CD14-positive monocyte (primary cell): ENCODE measurements at regions not wholly inside any gene's neighbourhood (a gene's known extent, or its start where the extent isn't known, plus 50 kb on each side); places are given as distances from the start of the nearest gene placed in this dataset.

Experiments used
- DNase-seq, 3 donors: peaks; one replicate each; pipeline ENCODE4 v3.0.0-alpha.2; 2011 to 2022
- H2AFZ ChIP-seq: 2 replicates; pipeline ENCODE4 v1.6.0; 2012; ENCODE audit warnings: mild to moderate bottlenecking, low read depth, low read length, inconsistent platforms; ENCODE audit not compliant: insufficient read depth, poor library complexity, severe bottlenecking
- H3K27ac ChIP-seq, 2 donors: 1 replicate in 1 of 2; 2 replicates in 1 of 2; pipeline ENCODE4 v1.5.1; 2012 to 2013; ENCODE audit warnings: low read length in 2 of 2, control low read depth in 1 of 2, inconsistent platforms in 1 of 2, low read depth in 1 of 2, mild to moderate bottlenecking in 1 of 2
- H3K27me3 ChIP-seq, 2 donors: one replicate each; pipeline versions ENCODE4 v1.6.0 to v1.6.1; 2011 to 2013; ENCODE audit warnings: low read length in 2 of 2; ENCODE audit not compliant: control insufficient read depth in 2 of 2, insufficient read depth in 2 of 2
- H3K36me3 ChIP-seq, 2 donors: replicated peaks in 1 of 2; 1 replicate in 1 of 2; 2 replicates in 1 of 2; pipeline versions ENCODE4 v1.5.1 to v1.6.1; 2012 to 2013; ENCODE audit warnings: low read length in 2 of 2, control low read depth in 1 of 2, inconsistent platforms in 1 of 2, mild to moderate bottlenecking in 1 of 2; ENCODE audit not compliant: insufficient read depth in 2 of 2, control insufficient read depth in 1 of 2
- H3K4me1 ChIP-seq, 2 donors: 1 replicate in 1 of 2; 2 replicates in 1 of 2; pipeline versions ENCODE4 v1.5.1 to v1.6.1; 2012 to 2013; ENCODE audit warnings: low read length in 2 of 2, control low read depth in 1 of 2, inconsistent platforms in 1 of 2, mild to moderate bottlenecking in 1 of 2, moderate library complexity in 1 of 2; ENCODE audit not compliant: insufficient read depth in 2 of 2, control insufficient read depth in 1 of 2
- H3K4me2 ChIP-seq: replicated peaks from 2 replicates; pipeline ENCODE3; 2012; ENCODE audit warnings: low read length, moderate library complexity, mild to moderate bottlenecking; ENCODE audit not compliant: poor library complexity, severe bottlenecking; ENCODE audit errors: extremely low read depth
- H3K4me3 ChIP-seq, 3 experiments: fragments of 200-600 bp in 1 of 3; sonication (generic) in 1 of 3; replicated peaks in 1 of 3; 1 replicate in 2 of 3; 2 replicates in 1 of 3; pipeline ENCODE4 v1.5.1; 2011 to 2013; ENCODE audit warnings: low read length in 3 of 3, mild to moderate bottlenecking in 3 of 3, control low read depth in 2 of 3, low read depth in 2 of 3, inconsistent platforms in 1 of 3, moderate library complexity in 1 of 3
- H3K79me2 ChIP-seq: 2 replicates; pipeline ENCODE4 v1.6.0; 2012; ENCODE audit warnings: mild to moderate bottlenecking, control low read depth, inconsistent platforms, low read length, moderate library complexity; ENCODE audit not compliant: insufficient read depth
- H3K9ac ChIP-seq: 2 replicates; pipeline ENCODE4 v1.6.0; 2017; ENCODE audit warnings: low read length, mild to moderate bottlenecking; ENCODE audit not compliant: insufficient read depth, poor library complexity, severe bottlenecking
- H3K9me3 ChIP-seq, 2 donors: replicated peaks in 1 of 2; 1 replicate in 1 of 2; 2 replicates in 1 of 2; pipeline versions ENCODE4 v1.5.1 to v1.6.1; 2012 to 2013; ENCODE audit warnings: low read length in 2 of 2, control low read depth in 1 of 2; ENCODE audit not compliant: control insufficient read depth in 1 of 2, insufficient read depth in 1 of 2
- H4K20me1 ChIP-seq: 2 replicates; pipeline ENCODE4 v1.6.0; 2012; ENCODE audit warnings: mild to moderate bottlenecking, low read length, control low read depth, moderate library complexity; ENCODE audit not compliant: insufficient read depth
- H3K27ac Mint-ChIP-seq, 7 donors: one replicate each; pipeline ENCODE4 v1.8.0; 2020; ENCODE audit warnings: mild to moderate bottlenecking in 7 of 7, mixed read lengths in 7 of 7, moderate library complexity in 6 of 7, inconsistent platforms in 2 of 7
- H3K27me3 Mint-ChIP-seq, 3 donors: one replicate each; pipeline ENCODE4 v1.8.0; 2021 to 2022; ENCODE audit warnings: low read depth in 3 of 3, mild to moderate bottlenecking in 3 of 3, mixed read lengths in 3 of 3, moderate library complexity in 3 of 3, inconsistent platforms in 1 of 3
- H3K36me3 Mint-ChIP-seq, 2 donors: one replicate each; pipeline ENCODE4 v1.8.0; 2020; ENCODE audit warnings: mixed read lengths in 2 of 2, inconsistent platforms in 1 of 2, mild to moderate bottlenecking in 1 of 2
- H3K4me1 Mint-ChIP-seq: one replicate; pipeline ENCODE4 v1.8.0; 2020; ENCODE audit warnings: mild to moderate bottlenecking, mixed read lengths
- H3K4me3 Mint-ChIP-seq, 2 donors: one replicate each; pipeline ENCODE4 v1.8.0; 2020; ENCODE audit warnings: mild to moderate bottlenecking in 2 of 2, mixed read lengths in 2 of 2, moderate library complexity in 1 of 2
- H3K9me3 Mint-ChIP-seq, 7 donors: one replicate each; pipeline ENCODE4 v1.8.0; 2020 to 2022; ENCODE audit warnings: mixed read lengths in 7 of 7, mild to moderate bottlenecking in 6 of 7, moderate library complexity in 6 of 7, inconsistent platforms in 2 of 7
- CTCF ChIP-seq: fragments of 200-600 bp; IDR thresholded peaks from one replicate; pipeline ENCODE4 v1.8.0; 2022; ENCODE audit warnings: antibody characterized with exemption, mild to moderate bottlenecking
- WGBS: methylation state at CpG from one replicate; pipeline ENCODE4 v1.1.5; 2013; ENCODE audit warnings: missing lambda C conversion rate; ENCODE audit not compliant: insufficient coverage; 5-methylcytosine and 5-hydroxymethylcytosine counted together
- intact Hi-C, 2 donors: fragments of 100-400 bp; cut with micrococcal nuclease; formaldehyde crosslinking; loops; one replicate each; pipeline versions ENCODE4 v1.15.0 to v1.15.1; 2023

- Mint-ChIP-seq H3K4me3 (no peak overlapping the region), H3K27me3 (no peaks in the 10 kb centered on the region), H3K9me3 (peaks cover 0 to 1% (median 0%) of the 10 kb centered on the region in 7 donors), H3K36me3 (peaks cover 5 to 7% of the 10 kb centered on the region in 2 donors), H3K27ac (no peak overlapping the region), H3K4me1 (peaks cover 16% of the 10 kb centered on the region)
- TF ChIP-seq CTCF = no peak
- no peak overlapping the region for H3K27ac ChIP-seq
- intact Hi-C loops = no loop called here
- no CpG with 5 or more reads among the region's 1 CpG for WGBS
- peaks cover 4% of the 10 kb centered on the region for H4K20me1 ChIP-seq
- no peak for DNase-seq
- peaks cover 0 to 6% of the 10 kb centered on the region in 2 donors for H3K4me1 ChIP-seq
- no peaks in the 10 kb centered on the region for H3K27me3 ChIP-seq
- no peaks in the 10 kb centered on the region for H3K79me2 ChIP-seq
- no peak overlapping the region for H3K4me3 ChIP-seq
- H2AFZ ChIP-seq = no peak overlapping the region
- H3K36me3 ChIP-seq = no peaks in the 10 kb centered on the region
- H3K4me2 ChIP-seq = no peak overlapping the region
- H3K9ac ChIP-seq = no peak overlapping the region
- H3K9me3 ChIP-seq = no peaks in the 10 kb centered on the region
These were observed 68.6 kb upstream of the ARHGAP32 start for GRCh38 chr11:129260750-129261149.

GRCh38 chr11:129259931-129260348 is 67.8 kb upstream of the ARHGAP32 start:
- H3K36me3 ChIP-seq = no peaks in the 10 kb centered on the region
- H3K9ac ChIP-seq = no peak overlapping the region
- H3K9me3 ChIP-seq = no peaks in the 10 kb centered on the region
- H3K4me2 ChIP-seq = no peak overlapping the region
- H3K27me3 ChIP-seq = no peaks in the 10 kb centered on the region
- no peak overlapping the region for H3K27ac ChIP-seq
- no peak overlapping the region for H2AFZ ChIP-seq
- peaks cover 4 to 5% of the 10 kb centered on the region in 2 donors for H3K36me3 Mint-ChIP-seq
- intact Hi-C loops = no loop called here
- peaks cover 0 to 1% (median 0%) of the 10 kb centered on the region in 7 donors for H3K9me3 Mint-ChIP-seq
- DNase-seq = no peak
- H3K79me2 ChIP-seq = no peaks in the 10 kb centered on the region
- no peak overlapping the region for H3K4me3 Mint-ChIP-seq
- WGBS = 100% methylated on average over 1 of the region's 3 CpGs
- H3K4me3 ChIP-seq = no peak overlapping the region
- no peak overlapping the region for H3K27ac Mint-ChIP-seq
- H4K20me1 ChIP-seq = peaks cover 4% of the 10 kb centered on the region
- H3K27me3 Mint-ChIP-seq = no peaks in the 10 kb centered on the region
- peaks cover 13% of the 10 kb centered on the region for H3K4me1 Mint-ChIP-seq
- TF ChIP-seq CTCF = no peak
- peaks cover 0 to 6% of the 10 kb centered on the region in 2 donors for H3K4me1 ChIP-seq
